ENCODE measurements at regions not wholly inside any gene's neighbourhood (a gene's known extent, or its start where the extent isn't known, plus 50 kb on each side); places are given as distances from the start of the nearest gene placed in this dataset.

GRCh38 chr2:177021706-177022343 lies 190.8 kb upstream of the HNRNPA3 start:
- no peak overlapping the region for H3K27ac ChIP-seq
- TF ChIP-seq, protein P1, sequence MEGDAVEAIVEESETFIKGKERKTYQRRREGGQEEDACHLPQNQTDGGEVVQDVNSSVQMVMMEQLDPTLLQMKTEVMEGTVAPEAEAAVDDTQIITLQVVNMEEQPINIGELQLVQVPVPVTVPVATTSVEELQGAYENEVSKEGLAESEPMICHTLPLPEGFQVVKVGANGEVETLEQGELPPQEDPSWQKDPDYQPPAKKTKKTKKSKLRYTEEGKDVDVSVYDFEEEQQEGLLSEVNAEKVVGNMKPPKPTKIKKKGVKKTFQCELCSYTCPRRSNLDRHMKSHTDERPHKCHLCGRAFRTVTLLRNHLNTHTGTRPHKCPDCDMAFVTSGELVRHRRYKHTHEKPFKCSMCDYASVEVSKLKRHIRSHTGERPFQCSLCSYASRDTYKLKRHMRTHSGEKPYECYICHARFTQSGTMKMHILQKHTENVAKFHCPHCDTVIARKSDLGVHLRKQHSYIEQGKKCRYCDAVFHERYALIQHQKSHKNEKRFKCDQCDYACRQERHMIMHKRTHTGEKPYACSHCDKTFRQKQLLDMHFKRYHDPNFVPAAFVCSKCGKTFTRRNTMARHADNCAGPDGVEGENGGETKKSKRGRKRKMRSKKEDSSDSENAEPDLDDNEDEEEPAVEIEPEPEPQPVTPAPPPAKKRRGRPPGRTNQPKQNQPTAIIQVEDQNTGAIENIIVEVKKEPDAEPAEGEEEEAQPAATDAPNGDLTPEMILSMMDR (IDR thresholded peaks at IDR 0.05): no peak
- ATAC-seq (ENCODE audit: insufficient number of reproducible peaks, low FRiP score, low read depth) (no peak), DNase-seq (ENCODE audit: low spot score) (no peak)
- no peaks in the 10 kb centered on the region for H3K36me3 ChIP-seq
- no peaks in the 10 kb centered on the region for H3K27me3 ChIP-seq (replicated peaks; ENCODE audit: insufficient read depth)
- no peaks in the 10 kb centered on the region for H3K9me3 ChIP-seq
- no peak overlapping the region for H3K4me3 ChIP-seq
- no peaks in the 10 kb centered on the region for H3K4me1 ChIP-seq (ENCODE audit: control insufficient read depth in 1 of 2, low read depth in 2 of 2)

DNA sequence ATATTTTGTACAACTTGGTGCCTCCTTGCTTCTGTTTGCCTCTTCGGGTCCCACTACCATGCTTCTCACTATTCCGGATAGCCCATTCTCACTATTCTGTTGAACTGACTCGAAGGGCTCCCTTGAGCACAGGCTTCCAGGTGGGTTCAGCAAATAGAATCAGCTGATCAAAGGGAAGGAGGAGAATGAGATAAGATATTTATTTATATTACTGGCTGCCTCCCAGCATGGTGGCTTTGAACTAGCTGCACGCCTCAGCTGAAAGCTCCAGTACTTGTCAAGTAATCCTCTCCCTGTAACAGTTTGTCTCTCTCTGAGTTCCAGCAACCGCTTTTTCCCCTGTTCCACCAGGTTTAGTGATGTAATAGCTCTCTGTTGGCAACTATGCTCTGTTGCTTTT lies 187.8 kb upstream of the HNRNPA3 start:
- TF ChIP-seq, protein P1 (IDR thresholded peaks at IDR 0.05): no peak
- ATAC-seq (ENCODE audit: insufficient number of reproducible peaks, low FRiP score, low read depth): no peak

DNA sequence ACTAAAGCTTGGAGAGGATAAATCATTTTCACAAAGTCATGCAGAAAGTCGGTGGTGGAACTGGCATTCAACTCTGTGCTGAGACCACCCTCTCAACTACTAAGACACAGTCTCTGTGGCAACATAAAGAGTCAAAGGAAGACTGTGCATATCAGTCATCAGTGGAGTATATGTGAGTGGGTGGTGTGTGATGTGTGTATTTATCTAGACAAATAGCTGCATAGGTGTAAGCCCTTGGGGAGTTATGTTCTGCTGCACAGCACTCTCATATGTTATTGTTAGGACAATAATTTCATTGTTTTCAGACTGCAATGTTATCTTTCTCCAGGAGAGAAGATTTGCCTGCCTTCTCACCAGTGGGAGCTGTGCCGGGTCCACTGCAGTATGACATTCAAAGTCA lies 186.3 kb upstream of the HNRNPA3 start:
- no peak overlapping the region for H3K27ac ChIP-seq
- ATAC-seq (ENCODE audit: insufficient number of reproducible peaks, low FRiP score, low read depth) (no peak), DNase-seq (ENCODE audit: low spot score) (no peak)
- H3K4me1 ChIP-seq (ENCODE audit: control insufficient read depth in 1 of 2, low read depth in 2 of 2): no peaks in the 10 kb centered on the region
- no peaks in the 10 kb centered on the region for H3K9me3 ChIP-seq
- no peaks in the 10 kb centered on the region for H3K27me3 ChIP-seq (replicated peaks; ENCODE audit: insufficient read depth)
- TF ChIP-seq, protein P1 (IDR thresholded peaks at IDR 0.05): no peak
- H3K36me3 ChIP-seq: no peaks in the 10 kb centered on the region
- H3K4me3 ChIP-seq: no peak overlapping the region

More for the DNA sequence above, 187.8 kb upstream of the HNRNPA3 start:
- H3K9me3 ChIP-seq: no peaks in the 10 kb centered on the region
- H3K27me3 ChIP-seq (replicated peaks; ENCODE audit: insufficient read depth): no peaks in the 10 kb centered on the region
- no peaks in the 10 kb centered on the region for H3K36me3 ChIP-seq
- no peak for DNase-seq (ENCODE audit: low spot score)
- H3K4me3 ChIP-seq: no peak overlapping the region
- H3K27ac ChIP-seq: no peak overlapping the region
- H3K4me1 ChIP-seq (ENCODE audit: control insufficient read depth in 1 of 2, low read depth in 2 of 2): no peaks in the 10 kb centered on the region

DNA sequence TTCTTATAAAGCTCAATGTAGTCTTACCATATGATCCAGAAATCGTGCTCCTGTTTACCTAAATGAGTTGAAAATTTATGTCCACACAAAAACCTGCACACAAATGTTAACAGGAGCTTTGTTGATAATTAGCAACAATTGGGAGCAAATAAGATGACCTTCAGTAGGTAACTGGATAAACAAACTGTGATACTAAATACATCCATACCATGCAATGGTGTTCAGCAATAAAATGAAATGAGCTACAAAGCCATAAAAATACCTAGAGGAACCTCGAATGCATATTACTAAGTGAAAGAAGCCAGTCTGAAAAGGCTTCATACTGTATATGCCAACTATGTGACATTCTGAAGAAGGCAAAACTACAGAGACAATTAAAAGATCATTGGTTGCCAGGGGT lies 185.6 kb upstream of the HNRNPA3 start:
- Histone ChIP-seq H3K4me3 (no peak overlapping the region), H3K27me3 (replicated peaks; ENCODE audit: insufficient read depth) (no peaks in the 10 kb centered on the region), H3K36me3 (no peaks in the 10 kb centered on the region), H3K9me3 (no peaks in the 10 kb centered on the region), H3K4me1 (ENCODE audit: control insufficient read depth in 1 of 2, low read depth in 2 of 2) (no peaks in the 10 kb centered on the region), H3K27ac (no peak overlapping the region)
- ATAC-seq (ENCODE audit: insufficient number of reproducible peaks, low FRiP score, low read depth): no peak
- no peak for DNase-seq (ENCODE audit: low spot score)
- TF ChIP-seq, protein P1 (IDR thresholded peaks at IDR 0.05): no peak

- no peak for ATAC-seq (ENCODE audit: insufficient number of reproducible peaks, low FRiP score, low read depth)
- no peak overlapping the region for H3K27ac ChIP-seq
- no peaks in the 10 kb centered on the region for H3K36me3 ChIP-seq
- H3K4me3 ChIP-seq: no peak overlapping the region
- TF ChIP-seq, protein P1 (IDR thresholded peaks at IDR 0.05): no peak
- H3K4me1 ChIP-seq (ENCODE audit: control insufficient read depth in 1 of 2, low read depth in 2 of 2): no peaks in the 10 kb centered on the region
- H3K9me3 ChIP-seq: no peaks in the 10 kb centered on the region
- DNase-seq (ENCODE audit: low spot score): no peak
- H3K27me3 ChIP-seq (replicated peaks; ENCODE audit: insufficient read depth): no peaks in the 10 kb centered on the region
Measured at GRCh38 chr2:177028296-177028695, 184.3 kb upstream of the HNRNPA3 start.

All from thoracic aorta (tissue), 2 donors.